Liver (tissue), 3 donors: ENCODE measurements at regions not wholly inside any gene's neighbourhood (a gene's known extent, or its start where the extent isn't known, plus 50 kb on each side); places are given as distances from the start of the nearest gene placed in this dataset.

Experiments
- ATF3 ChIP-seq: IDR thresholded peaks from 2 replicates; pipeline ENCODE4 v1.6.1; 2016; ENCODE audit warnings: antibody characterized with exemption
- CTCF ChIP-seq: fragments of 150-350 bp; IDR thresholded peaks from 2 replicates; pipeline ENCODE4 v1.5.1; 2017; ENCODE audit warnings: improper control_type of control experiment, low read depth, low read length; ENCODE audit not compliant: missing input control
- EGR1 ChIP-seq, 2 donors: IDR thresholded peaks; 2 replicates each; pipeline ENCODE4 v1.6.1; 2016 to 2018; ENCODE audit warnings: antibody characterized with exemption in 2 of 2, low read depth in 2 of 2
- FOXA1 ChIP-seq: IDR thresholded peaks from 2 replicates; pipeline ENCODE4 v1.6.1; 2016; ENCODE audit warnings: antibody characterized with exemption
- GABPA ChIP-seq, 2 donors: IDR thresholded peaks in 1 of 2; conservative IDR thresholded peaks in 1 of 2; 2 replicates each; pipeline ENCODE4 v1.6.1; 2016; ENCODE audit warnings: antibody characterized with exemption in 2 of 2, mild to moderate bottlenecking in 1 of 2, moderate library complexity in 1 of 2
- HNF4A ChIP-seq, 2 donors: conservative IDR thresholded peaks; 2 replicates each; pipeline ENCODE4 v1.6.1; 2016; ENCODE audit warnings: antibody characterized with exemption in 2 of 2, mild to moderate bottlenecking in 2 of 2
- HNF4G ChIP-seq: IDR thresholded peaks from 2 replicates; pipeline ENCODE4 v1.6.1; 2016; ENCODE audit warnings: antibody characterized with exemption
- MAX ChIP-seq: IDR thresholded peaks from 2 replicates; pipeline ENCODE4 v1.6.1; 2016; ENCODE audit warnings: antibody characterized with exemption
- RAD21 ChIP-seq, 2 donors: IDR thresholded peaks; 2 replicates each; pipeline ENCODE4 v1.6.1; 2016; ENCODE audit warnings: antibody characterized with exemption in 2 of 2, mild to moderate bottlenecking in 2 of 2
- REST ChIP-seq: IDR thresholded peaks from 2 replicates; pipeline ENCODE4 v1.6.1; 2016; ENCODE audit warnings: antibody characterized with exemption, mild to moderate bottlenecking
- RXRA ChIP-seq, 2 donors: IDR thresholded peaks; 2 replicates each; pipeline ENCODE4 v1.6.1; 2017 to 2018; ENCODE audit warnings: antibody characterized with exemption in 2 of 2, mild to moderate bottlenecking in 1 of 2
- SP1 ChIP-seq: IDR thresholded peaks from 2 replicates; pipeline ENCODE4 v1.6.1; 2018; ENCODE audit warnings: antibody characterized with exemption, mild to moderate bottlenecking
- TAF1 ChIP-seq: conservative IDR thresholded peaks from 2 replicates; pipeline ENCODE4 v1.6.1; 2016; ENCODE audit warnings: antibody characterized with exemption, mild to moderate bottlenecking
- donor health status: healthy.
- donor health status: healthy.

- TF ChIP-seq CTCF: no peak
- TF ChIP-seq MAX: no peak
- no peak for TF ChIP-seq RAD21 (IDR thresholded peaks at IDR 0.05)
- no peak for TF ChIP-seq REST
- no peak for TF ChIP-seq TAF1
- TF ChIP-seq GABPA (IDR thresholded peaks at IDR 0.05 in 1 of 2, conservative IDR thresholded peaks at IDR 0.05 in 1 of 2): no peak
- no peak for TF ChIP-seq HNF4G
- no peak for TF ChIP-seq ATF3
- no peak for TF ChIP-seq FOXA1
- no peak for TF ChIP-seq HNF4A (conservative IDR thresholded peaks at IDR 0.05)
- no peak for TF ChIP-seq RXRA (IDR thresholded peaks at IDR 0.05)
- TF ChIP-seq EGR1 (IDR thresholded peaks at IDR 0.05; ENCODE audit: low read depth in 2 of 2): no peak
- no peak for TF ChIP-seq SP1
These were observed 83.6 kb downstream of the BBS10 start for GRCh38 chr12:76264611-76265012.
